ENCODE measurements at regions not wholly inside any gene's neighbourhood (a gene's known extent, or its start where the extent isn't known, plus 50 kb on each side); places are given as distances from the start of the nearest gene placed in this dataset.

DNA sequence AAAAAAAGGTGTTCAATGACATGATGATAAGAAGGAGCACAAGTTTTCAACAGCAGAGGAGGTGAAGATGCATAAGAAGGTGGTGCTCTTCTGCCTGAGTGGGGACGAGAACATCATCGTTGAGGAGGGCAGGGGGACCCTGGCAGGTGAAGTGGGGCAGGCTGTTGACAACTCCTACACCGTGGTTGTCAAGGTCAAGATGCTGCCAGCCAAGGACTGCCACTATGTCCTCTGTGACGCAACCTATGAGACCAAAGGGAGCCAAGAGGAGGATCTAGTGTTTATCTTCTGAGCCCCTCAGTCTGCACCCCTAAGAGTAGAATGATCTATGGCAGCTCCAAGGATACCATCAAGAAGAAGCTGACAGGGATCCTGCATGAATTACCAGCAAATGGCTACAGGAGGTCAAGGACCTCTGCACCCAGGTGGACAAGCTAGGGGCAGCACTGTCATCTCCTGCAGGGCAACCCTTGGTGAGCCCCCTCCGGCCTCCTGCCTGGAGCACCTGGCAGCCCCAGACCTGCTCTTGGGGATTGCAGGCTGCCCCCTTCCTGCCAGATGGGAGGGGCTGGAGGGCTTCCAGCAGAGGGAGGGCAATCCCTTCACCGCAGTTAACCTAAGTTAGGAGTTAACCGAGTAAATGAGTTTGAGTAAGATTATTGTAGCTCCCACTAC is 80.5 kb downstream of the ZNF281 start:
- Histone ChIP-seq H3K27ac (no peak overlapping the region), H3K9me3 (no peaks in the 10 kb centered on the region), H3K36me3 (no peaks in the 10 kb centered on the region), H3K27me3 (no peaks in the 10 kb centered on the region), H3K4me3 (no peak overlapping the region), H3K4me1 (no peaks in the 10 kb centered on the region)
- TF ChIP-seq, protein P1, sequence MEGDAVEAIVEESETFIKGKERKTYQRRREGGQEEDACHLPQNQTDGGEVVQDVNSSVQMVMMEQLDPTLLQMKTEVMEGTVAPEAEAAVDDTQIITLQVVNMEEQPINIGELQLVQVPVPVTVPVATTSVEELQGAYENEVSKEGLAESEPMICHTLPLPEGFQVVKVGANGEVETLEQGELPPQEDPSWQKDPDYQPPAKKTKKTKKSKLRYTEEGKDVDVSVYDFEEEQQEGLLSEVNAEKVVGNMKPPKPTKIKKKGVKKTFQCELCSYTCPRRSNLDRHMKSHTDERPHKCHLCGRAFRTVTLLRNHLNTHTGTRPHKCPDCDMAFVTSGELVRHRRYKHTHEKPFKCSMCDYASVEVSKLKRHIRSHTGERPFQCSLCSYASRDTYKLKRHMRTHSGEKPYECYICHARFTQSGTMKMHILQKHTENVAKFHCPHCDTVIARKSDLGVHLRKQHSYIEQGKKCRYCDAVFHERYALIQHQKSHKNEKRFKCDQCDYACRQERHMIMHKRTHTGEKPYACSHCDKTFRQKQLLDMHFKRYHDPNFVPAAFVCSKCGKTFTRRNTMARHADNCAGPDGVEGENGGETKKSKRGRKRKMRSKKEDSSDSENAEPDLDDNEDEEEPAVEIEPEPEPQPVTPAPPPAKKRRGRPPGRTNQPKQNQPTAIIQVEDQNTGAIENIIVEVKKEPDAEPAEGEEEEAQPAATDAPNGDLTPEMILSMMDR (IDR thresholded peaks at IDR 0.05) = no peak
- DNase-seq (ENCODE audit: low spot score) = no peak

DNA sequence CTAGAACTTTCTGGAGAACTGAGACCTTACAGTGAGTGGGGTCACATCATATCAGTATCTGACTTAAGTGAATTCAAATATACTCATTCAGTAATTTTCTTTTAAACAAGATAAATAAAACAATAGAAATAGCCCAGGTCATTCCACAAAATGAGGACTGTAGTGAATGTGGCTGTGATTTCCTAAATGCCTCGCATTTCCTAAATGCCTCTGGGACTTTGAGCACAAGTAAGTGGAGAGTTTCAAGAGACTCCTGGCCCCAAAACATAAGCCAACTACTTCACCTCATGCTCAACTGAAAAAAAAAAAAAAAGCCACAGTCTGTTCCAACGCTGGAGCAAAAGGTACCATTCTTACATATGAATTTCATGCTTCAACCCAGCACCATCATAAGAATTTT is 81.5 kb downstream of the ZNF281 start:
- TF ChIP-seq, protein P1 (IDR thresholded peaks at IDR 0.05) = no peak
- DNase-seq (ENCODE audit: low spot score) = no peak

DNA sequence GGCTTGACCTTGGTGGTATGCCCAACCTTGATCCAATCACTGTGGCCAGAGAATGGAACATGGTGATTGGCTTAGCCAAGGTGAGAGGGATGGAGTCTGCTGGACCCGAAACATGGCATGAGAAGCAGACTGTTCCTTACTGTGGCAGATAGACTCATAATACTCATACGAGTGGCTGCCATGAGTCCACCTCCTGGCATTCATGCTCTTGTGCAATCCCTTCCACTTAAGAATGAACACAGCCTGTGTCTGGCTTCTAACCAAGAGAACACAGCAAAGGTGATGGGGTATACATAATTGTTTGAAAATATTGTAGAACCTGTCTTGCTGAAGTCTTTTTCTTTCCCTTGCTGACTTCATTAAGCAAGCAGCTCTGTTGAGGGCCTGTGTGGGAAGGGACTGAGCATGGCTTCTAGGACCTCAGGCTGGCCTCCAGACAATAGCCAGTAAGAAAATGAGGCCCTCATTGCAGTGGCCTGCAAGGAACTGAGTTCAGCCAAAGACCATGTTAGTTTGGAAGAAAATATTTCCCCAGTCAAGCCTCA is 85.9 kb downstream of the ZNF281 start:
- H3K4me3 ChIP-seq = no peak overlapping the region
- TF ChIP-seq, protein P1 (IDR thresholded peaks at IDR 0.05) = no peak
- no peaks in the 10 kb centered on the region for H3K36me3 ChIP-seq

More for the DNA sequence above, 81.5 kb downstream of the ZNF281 start:
- Histone ChIP-seq H3K4me1 (no peaks in the 10 kb centered on the region), H3K27me3 (no peaks in the 10 kb centered on the region), H3K36me3 (no peaks in the 10 kb centered on the region), H3K4me3 (no peak overlapping the region), H3K9me3 (no peaks in the 10 kb centered on the region), H3K27ac (no peak overlapping the region)

DNA sequence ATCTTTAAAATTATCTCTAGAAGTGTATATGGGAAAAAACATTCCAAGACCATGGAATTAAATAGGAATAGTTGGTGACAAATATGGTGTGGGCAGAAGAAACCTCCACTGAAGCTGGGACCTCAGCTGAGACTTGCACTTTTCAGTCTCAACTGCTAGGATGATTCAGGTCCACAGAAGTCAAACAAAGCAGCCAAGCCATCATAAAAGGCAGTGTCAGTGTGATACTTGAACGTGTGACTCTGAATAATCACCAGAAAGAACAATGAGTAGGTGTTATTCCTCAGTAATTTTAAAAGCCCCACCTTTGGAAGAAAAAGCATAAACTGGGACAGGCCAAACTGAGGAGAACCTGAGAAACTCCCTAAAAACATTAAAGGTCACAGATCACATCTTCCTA is 90.7 kb downstream of the ZNF281 start:
- no peaks in the 10 kb centered on the region for H3K9me3 ChIP-seq
- no peak overlapping the region for H3K27ac ChIP-seq
- no peaks in the 10 kb centered on the region for H3K4me1 ChIP-seq
- no peak overlapping the region for H3K4me3 ChIP-seq
- no peaks in the 10 kb centered on the region for H3K36me3 ChIP-seq
- DNase-seq (ENCODE audit: low spot score) = no peak
- TF ChIP-seq, protein P1 (IDR thresholded peaks at IDR 0.05) = no peak
- H3K27me3 ChIP-seq = no peaks in the 10 kb centered on the region

More for the DNA sequence above, 85.9 kb downstream of the ZNF281 start:
- no peaks in the 10 kb centered on the region for H3K4me1 ChIP-seq
- no peaks in the 10 kb centered on the region for H3K27me3 ChIP-seq
- no peak overlapping the region for H3K27ac ChIP-seq
- no peaks in the 10 kb centered on the region for H3K9me3 ChIP-seq
- no peak for DNase-seq (ENCODE audit: low spot score)

DNA sequence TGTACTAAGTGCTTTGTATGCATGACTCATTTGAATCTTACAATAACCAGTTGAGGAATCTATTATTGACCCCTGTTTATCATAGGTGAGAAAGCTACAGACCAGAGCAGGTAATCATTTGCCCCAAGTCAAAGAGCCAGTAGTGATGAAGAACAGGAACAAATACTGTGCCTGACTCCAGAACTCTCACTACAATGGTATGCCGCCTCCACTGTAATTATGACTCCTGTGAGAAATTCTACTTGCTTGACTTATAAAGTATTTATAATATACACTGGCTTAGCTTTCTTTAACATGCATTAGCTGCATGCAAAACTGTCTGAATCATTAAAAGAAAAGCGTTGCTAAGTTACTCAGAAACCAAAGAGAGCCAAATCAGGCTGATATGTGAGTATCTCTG is 92.6 kb downstream of the ZNF281 start:
- H3K27me3 ChIP-seq = no peaks in the 10 kb centered on the region
- DNase-seq (ENCODE audit: low spot score) = no peak
- TF ChIP-seq, protein P1 (IDR thresholded peaks at IDR 0.05) = no peak
- no peak overlapping the region for H3K4me3 ChIP-seq
- H3K36me3 ChIP-seq = no peaks in the 10 kb centered on the region
- H3K27ac ChIP-seq = no peak overlapping the region
- H3K9me3 ChIP-seq = no peaks in the 10 kb centered on the region
- no peaks in the 10 kb centered on the region for H3K4me1 ChIP-seq
